D721Med (cell line): ENCODE measurements at regions not wholly inside any gene's neighbourhood (a gene's known extent, or its start where the extent isn't known, plus 50 kb on each side); places are given as distances from the start of the nearest gene placed in this dataset.
"Not testable (repeated sequence)": the region's sequence is repeated elsewhere in the genome, so short reads cannot be mapped to it uniquely, and the experiment has no call there.

Experiments used
- DNase-seq: peaks from one replicate; pipeline ENCODE4 v3.0.0; 2011; ENCODE audit warnings: low spot score; ENCODE audit not compliant: insufficient read length
- FAIRE-seq: peaks from 2 replicates; lab custom pipeline; 2011; peaks lifted over from hg19 to GRCh38; lab: Jason Lieb, UNC
- CTCF ChIP-seq: IDR thresholded peaks from 2 replicates; pipeline ENCODE4 v1.5.1; 2012; ENCODE audit warnings: mild to moderate bottlenecking, control low read depth; ENCODE audit not compliant: insufficient read depth; ENCODE audit errors: missing control alignments

GRCh38 chr4:177517862-177518261 is 75.6 kb upstream of the AGA start:
- DNase-seq (no peak), FAIRE-seq (no peak)
- no peak for TF ChIP-seq CTCF

GRCh38 chr4:177519481-177520260 is 77.4 kb upstream of the AGA start:
- no peak for TF ChIP-seq CTCF
- DNase-seq (no peak), FAIRE-seq (no peak)

GRCh38 chr4:177528620-177529019 is 86.4 kb upstream of the AGA start:
- TF ChIP-seq CTCF = no peak
- no peak for FAIRE-seq
- DNase-seq = no peak

GRCh38 chr4:177530561-177530960 is 88.3 kb upstream of the AGA start:
- FAIRE-seq (no peak), DNase-seq (no peak)
- TF ChIP-seq CTCF = no peak

GRCh38 chr4:177532358-177532757 is 90.1 kb upstream of the AGA start:
- no peak for DNase-seq
- no peak for TF ChIP-seq CTCF
- FAIRE-seq = no peak

GRCh38 chr4:177534841-177535240 is 92.6 kb upstream of the AGA start:
- DNase-seq, FAIRE-seq: not testable (repeated sequence)

GRCh38 chr4:177546745-177547144 is 104.5 kb upstream of the AGA start:
- TF ChIP-seq CTCF = peak; percentile 6
- DNase-seq (no peak), FAIRE-seq (no peak)
